ENCODE measurements at regions not wholly inside any gene's neighbourhood (a gene's known extent, or its start where the extent isn't known, plus 50 kb on each side); places are given as distances from the start of the nearest gene placed in this dataset.

DNA sequence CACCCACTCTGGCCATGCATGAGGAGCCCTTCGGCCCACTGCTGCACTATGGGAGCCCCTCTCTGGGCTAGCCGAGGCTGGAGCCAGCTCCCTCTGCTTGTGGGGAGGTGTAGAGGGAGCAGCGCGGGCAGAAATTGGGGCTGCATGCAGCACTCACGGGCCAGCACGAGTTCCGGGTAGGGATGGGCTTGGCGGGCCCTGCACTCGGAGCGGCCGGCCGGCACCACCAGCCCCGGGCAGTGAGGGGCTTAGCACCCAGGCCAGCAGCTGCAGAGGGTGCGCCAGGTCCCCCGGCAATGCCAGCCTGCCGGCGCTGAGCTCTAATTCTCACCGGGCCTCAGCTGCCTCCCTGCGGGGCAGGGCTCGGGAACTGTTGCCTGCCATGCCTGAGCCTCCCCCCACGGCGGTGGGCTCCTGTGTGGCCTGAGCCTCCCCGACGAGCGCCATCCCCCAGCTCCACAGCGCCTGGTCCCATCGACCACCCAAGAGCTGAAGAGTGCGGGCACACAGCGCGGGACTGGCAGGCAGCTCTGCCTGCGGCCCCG, 209.0 kb downstream of the LTN1 start:
- DNase-seq = no peak

DNA sequence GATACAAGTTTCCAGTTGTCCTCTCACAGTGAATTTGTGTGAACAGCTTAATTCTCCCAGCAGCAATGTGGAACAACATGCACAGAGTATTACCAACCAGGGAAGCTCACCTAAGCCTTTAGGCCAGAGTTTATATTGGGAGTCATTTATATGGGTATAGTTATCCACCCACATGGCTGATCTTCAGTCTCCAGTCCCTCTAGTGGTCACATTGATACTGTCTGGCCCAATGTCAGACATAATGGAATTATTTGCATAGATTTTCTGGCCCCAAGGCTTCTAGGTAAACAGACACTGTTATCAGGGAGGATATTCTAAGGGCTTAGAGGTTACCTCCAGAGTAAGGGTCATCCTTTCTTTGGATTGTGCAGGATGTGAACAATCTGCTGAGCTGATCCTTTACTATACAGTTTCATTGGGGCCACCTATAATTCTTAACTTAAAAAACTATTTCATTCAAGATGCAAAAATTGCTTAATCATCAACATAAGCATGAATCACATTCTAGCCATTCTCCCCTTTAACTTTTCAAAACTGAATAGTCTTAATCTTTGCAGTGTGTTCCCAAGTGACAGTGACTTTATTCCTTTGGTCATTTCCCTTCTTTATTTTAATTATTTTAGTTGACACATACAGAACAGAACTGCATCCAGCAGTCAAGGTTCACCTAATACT, 210.9 kb downstream of the LTN1 start:
- DNase-seq = peak; percentile 30

DNA sequence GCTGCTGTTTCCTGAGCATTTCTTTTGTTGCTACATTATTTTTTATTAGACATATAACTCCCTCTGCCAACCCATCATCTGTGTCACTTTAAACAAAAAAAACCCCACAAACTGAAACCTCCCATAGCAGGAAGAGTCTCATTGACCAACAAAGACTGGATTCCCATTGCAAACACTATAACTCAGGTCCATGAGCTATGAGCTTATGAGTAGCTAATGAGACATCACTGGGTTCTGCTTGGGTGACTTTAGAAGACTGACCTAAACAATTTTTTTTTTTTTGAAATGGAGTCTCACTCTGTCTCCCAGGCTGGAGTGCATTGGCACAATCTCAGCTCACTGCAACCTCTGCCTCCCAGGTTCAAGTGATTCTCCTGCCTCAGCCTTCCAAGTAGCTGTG, 212.8 kb downstream of the LTN1 start:
- DNase-seq = no peak

DNA sequence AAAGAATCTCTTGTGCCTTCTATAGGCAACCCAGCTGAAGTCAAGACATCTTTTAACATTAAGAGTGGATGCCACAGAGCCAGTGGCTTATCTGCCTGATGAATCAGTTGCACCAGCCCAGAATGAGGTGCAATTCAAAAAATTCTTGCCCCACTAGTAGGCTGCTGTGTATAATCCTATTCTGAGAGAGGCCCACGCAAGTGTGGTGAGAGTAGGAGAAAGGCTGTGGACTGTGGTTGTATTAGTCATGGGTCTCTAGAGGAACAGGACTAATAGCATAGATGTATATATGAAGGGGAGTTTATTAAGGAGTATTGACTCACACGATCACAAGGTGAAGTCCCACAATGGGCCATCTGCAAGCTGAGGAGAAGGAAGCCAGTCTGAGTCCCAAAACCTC, 216.4 kb downstream of the LTN1 start:
- no peak for DNase-seq

DNA sequence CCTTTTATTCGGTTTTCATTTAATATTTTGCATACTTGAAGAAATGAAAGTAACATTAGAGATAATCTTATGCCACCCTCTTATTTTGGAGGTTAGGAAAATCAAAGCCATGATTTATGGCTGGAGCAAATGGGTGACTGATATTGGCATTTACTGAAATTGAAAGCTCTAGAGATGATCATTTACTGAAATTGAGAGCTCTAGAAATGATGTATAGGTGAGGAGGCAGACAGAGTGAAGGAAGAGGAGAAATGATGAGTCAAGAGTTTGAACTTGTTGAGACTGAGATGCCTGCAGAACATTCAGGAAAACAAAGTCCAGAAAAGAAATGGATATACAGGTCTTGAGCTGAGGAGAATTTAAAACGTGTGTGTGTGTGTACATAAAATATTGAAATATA, 217.6 kb downstream of the LTN1 start:
- no peak for DNase-seq

DNA sequence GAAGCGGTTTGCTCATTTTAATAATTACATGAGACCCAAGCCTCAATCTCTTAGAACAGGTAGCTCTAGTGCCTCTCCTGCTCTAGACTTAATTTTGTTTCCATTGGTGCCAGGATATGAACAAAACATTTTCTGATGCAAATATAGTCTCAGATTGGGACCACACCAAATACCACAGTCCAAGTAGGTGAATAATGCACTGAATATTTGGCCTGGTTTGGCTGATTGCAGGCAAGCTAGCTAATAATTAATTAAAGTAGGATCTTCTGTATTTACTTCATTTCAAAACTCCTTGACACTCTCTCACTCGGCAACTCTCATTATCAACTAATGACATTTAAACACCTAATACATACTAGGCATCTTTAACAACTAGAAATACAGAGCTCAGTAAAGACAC, 219.6 kb downstream of the LTN1 start:
- no peak for DNase-seq

DNA sequence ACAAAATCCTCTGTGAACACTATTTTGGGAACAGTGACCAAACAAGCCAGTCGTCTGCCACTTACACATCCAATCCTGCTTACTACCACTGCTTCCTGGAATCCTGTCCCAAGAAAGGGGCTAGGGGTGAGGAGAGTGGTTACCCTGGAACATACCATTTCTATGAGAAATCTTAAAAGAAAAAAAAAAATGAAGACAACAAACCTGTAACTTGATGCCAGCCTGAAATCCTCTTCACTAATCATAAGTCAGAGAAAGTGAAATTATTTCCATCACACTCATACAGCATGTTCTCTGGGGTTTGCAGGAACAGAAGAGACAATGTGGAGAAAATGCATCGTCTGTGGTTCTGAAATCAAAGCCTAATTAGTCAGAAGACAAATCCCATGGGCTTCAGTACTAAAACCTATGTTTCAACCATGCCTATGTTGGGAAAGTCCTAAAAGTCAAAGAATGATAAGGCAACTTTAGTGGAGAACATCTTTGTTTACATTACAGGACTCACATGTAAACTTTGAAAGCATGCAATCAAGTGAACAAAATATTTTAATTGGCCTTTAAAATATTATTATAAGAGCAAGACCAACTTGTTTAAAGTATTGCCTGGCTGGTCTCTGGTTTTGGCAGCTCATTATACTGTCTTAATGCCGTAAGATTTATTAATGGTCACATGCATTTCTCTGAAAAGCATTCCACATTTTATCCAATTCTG, 220.7 kb downstream of the LTN1 start:
- no peak for DNase-seq

DNA sequence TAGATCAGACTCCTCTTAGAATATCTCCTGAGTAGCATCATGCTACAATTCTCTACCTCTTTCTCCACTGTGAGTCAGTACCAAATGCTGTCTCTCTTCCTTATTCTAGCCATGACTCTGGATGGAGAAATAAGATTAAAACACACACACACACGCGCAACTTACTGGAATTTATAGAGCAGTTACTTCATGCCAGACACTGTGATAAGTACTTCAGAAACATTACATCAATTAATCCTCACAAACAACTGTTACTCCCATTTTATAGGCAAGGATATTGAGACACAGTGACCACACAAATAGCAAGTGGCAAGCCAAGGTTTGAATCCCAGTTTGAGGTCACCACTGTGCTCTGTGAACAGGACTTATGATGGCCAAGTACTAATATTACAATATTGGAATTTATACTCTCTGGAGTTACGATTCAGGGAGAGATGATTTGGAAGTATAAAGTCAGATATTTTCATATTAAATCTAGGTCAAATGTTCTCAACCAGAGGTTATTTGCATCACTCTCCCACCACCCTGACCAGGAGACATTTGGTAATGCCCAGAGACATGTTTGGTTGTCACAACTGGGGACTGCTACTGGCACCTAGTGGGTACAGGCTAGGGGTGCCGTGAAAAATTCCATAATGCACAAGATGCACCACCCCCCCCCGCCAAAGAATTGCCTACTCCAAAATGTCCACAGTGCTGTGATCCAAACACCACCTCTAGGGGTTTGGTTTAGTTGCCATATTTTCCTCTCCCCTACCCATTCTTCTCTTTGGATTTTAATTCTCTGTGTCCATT, 221.6 kb downstream of the LTN1 start:
- no peak for DNase-seq

DNA sequence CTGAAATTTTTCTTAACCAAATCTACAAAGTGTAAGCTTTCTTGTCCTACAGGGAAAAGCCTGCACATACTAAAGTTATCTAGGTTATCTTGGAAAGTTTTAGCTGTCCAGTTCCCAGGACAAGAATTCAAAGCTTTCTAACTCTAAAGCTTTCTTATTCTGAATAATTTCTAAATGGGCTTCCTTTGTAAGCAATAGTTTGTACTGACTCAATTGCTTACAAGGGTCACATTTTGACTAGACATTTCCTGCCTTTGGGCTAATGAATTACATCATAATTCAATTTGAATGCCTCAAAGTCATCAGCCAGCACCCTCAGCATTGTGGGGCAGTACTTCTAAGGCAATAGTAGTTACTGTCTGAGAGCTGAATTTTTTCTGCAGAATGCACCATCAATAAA, 223.0 kb downstream of the LTN1 start:
- DNase-seq = no peak

DNA sequence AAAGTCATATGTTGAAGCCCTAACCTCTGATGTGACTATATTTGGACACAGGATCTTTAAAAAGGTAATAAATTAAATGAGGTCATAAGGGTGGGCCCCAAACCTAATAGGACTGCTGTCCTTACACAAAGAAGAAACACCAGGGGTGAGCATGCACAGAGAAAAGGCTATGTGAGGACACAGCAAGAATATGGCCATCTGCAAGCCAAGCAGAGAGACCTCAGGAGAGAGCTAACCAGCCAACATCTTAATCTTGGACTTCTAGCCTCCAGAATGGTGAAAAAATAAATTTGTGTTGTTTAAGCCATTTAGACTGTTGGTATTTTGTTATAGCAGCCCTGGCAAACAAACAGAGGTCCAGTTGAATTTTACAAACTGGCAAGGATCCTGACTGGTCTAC, 223.9 kb downstream of the LTN1 start:
- DNase-seq = no peak

DNA sequence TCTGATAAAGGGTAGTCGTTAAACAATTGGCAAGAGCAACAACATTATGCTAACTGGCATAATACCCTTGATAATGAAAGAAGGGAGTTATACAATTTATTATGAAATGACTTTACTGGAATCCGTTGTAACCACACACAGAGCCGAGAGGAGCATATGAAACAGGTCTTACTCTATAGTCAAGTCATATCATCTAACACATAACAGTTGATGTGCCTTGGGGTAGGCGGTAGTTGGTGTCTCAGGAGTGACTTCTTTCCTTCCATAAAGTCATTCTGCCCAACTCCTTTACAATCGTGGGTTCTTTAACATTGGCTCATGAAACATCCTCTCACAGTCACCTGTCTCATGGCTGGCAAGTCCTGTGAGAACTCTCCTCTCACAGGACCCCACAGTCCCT, 225.2 kb downstream of the LTN1 start:
- DNase-seq = no peak

DNA sequence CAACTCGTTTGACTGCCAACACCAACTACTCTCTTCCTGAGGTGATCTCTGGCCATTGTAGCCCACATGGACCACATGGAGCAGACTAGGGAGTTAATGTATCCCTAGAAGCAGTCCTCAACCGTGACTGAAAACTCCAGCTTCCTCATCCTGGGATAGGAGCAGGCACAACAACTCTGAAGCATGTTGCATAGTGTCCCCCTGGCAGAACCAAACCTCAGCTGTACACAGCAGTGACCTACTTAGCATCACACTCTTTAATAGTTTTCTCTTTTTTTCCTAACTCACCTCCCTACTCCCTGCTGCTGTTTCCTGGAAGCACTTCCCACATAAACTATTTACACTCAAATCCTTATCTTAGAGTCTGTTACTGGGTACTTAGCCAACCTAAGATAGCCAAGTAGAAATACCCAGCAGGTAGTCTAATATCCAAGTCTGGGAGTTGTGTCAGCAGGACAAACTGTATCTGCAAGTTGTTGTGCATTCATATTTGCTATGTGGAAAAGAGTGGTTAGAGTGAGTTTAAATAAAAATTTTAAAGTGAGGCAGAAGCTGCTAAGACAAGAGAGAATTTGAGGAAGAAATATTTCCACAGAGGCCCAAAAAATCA, 228.8 kb downstream of the LTN1 start:
- DNase-seq = no peak

DNA sequence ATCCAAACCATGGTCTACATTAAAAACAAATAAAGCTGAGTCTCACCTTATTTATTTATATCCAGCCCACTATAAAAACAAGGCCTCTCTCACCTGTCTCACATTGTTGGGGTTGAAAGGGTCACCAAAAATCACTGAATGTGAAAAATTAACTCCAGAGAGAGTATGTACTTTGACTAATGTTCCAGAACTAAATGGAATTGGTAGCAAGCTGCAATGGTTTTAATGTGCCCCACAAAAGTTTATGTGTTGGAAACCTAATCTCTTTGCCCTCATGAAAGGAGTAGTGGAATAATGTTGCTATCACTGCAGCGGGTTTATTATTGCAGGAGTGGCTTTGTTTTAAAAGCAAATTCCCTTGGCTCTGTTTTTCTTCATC, 230.3 kb downstream of the LTN1 start:
- DNase-seq = no peak

DNA sequence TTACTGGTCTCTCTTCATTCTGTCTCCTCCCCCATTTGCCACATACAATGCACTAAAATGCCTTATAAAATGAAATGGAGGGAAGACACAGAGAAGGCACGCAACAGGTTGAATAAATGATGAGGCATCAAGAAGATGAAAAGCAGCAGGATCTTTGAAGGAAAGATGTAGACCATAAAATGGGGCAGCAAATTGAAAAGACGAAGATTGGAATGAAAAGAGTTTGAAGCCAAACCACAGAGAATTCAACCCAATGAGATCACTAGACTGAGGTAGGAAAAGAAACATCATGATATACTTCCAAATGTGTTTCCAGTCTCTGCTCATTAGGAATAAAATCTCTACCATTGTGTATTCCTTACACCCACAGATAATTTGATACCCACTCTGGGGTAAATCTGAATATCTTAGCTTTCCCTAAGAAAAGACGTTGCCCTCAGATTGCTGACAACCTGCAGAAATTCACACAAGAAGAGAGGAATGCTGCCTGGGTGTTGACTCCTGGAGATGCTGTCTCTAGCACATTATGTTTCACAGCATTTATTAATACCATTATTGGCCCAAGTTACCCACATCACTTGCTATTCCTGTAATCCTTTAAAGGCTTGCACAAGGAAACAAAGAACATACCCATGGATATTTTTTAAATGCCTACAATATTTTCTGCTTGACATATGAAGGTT, 230.9 kb downstream of the LTN1 start:
- DNase-seq = no peak

DNA sequence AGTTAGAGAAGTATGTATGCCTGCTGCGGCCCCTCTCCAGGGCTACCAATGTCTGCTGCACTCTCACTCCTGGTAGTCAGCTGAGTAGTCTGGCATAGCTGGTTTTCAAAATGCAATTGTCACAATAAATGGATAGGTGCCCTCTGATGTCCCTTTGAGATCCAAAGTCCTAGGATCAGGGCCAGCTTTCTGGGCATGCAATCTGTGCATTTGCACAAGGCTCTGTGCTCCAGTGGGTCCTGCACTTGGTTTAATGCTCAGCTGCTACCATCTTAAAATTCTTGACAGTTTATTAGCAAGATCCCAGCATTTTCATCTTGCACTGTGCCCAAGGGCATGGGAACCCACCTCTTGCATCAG, 233.8 kb downstream of the LTN1 start:
- no peak for DNase-seq

DNA sequence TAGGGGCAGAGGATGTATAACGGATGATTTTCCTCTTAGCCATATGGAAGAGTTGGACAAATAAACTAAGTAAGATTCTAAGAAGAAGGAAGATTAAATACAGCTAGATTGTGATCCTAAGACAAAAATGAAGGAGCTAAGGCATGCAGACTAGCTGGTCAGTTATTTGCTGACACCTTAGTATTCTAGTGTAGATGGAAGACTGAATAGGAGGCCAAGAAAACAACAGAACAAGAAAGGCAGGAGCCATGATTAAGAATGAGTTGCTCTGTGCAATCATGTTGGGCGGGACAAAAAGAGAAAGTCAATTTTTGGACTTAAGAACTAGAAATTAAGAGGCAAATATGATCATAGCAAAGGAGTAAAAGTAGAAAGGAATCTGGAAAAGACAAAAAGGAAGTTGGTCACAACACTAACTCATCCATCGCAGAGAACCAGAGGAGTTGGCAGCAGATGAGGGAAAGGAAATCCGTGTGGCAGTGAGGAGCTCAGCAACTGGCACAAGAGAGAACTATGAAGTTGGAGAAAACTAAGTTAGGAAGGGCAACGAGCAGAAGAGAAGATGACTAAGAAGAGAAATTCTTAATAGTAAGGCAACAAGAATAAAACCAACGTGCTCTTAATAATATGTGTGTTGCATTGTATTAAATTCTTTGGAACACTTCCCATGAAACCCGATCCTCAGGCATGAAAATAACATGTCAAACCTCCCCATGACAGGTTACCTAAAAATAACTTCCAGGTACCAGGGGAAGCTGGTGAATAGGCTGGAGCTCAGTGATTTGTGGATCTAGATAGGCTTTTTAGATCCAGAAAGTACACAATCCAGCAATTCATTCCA, 234.4 kb downstream of the LTN1 start:
- no peak for DNase-seq

DNA sequence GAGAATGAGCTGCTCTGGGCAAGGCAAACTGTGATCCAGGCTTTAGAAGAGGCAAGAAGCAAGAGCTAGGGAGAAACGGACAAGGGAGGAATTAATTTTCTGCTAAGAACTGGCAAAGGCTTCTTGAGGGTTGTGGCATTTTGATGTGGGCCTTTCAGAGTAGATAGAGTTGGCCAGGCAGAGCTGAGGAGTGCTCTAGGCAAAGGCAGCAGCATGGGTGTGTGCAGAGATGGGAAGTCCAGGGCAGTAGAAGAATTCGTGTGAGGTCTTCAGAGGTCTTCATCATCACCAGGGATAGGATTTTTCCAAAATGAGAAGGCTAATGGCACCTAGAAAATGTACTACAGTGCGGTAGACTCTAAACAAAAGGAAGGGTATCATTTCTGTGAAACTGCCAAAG, 237.8 kb downstream of the LTN1 start:
- no peak for DNase-seq

DNA sequence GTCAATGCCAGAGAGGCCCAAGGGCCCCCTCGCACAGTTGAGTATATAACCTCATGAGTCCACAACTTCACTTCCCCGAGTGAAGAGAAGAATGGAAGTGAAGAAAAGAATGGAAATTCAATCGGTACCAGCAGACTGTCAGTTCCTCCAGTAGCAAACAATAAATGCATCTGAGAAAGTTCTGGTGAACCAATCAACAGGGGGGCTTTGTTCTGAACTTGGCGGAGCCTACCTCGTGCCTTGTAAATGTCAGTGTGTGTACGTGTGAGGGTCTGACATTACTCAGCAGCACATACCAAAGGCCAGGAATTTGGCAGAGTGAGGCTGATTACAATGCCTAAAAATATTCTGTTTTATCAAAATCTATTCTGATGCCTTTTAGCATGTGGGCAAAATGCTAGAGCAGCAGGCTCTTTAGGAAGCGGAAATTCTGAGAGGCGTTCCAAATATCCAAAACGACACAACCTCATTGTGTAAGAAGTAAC, 238.5 kb downstream of the LTN1 start:
- no peak for DNase-seq

DNA sequence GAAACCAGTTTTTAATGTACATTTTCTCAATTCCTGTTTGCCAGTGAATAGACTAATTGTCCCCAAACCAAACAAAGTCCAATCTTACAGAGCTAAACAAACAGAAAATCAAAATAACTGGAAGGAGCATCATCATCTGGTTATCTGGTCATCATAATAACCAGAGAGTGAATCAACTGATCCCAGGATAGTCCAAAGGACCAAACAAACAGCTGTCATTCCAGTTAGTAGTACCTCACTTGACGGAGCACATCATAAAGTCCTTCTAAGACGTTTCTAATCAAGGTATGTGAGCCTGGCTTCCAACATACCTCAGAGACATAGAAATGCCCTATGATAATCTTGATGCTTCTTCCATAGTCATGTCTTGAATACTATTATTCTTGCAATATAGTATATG, 240.5 kb downstream of the LTN1 start:
- no peak for DNase-seq

DNA sequence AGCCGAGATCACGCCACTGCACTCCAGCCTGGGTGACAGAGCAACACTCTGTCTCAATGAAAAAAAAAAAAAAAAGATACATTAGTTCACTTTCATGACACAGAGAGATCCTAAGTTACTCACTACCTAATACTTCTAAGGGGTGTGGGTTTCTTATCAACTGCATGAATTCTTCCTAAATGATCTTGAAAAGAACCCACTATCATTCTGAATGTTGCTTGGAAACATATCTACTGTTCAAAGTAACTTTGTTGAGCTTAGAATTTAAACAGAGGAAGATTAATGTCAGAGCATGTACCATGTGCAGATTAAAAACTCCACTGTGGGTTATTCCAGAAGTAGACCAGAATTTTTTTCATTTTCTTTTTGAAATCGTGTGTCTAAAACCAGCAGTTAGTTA, 241.5 kb downstream of the LTN1 start:
- no peak for DNase-seq

DNA sequence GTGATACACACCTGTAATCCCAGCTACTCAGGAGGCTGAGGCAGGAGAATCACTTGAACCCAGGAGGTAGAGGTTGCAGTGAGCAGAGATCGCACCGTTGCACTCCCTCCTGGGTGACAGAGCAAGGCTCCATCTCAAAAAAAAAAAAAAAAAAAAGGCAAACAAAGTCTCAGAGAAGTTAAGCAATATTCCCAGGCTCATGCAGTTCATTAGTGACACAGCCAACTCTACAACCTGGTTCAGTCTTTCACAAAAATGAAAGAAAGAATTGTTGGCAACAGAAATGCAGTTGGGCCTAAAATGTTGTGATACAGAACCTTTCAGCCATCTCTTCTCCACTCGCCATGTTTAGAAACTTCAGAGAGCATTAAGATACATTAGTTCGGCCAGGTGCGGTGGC, 242.1 kb downstream of the LTN1 start:
- DNase-seq = no peak

DNA sequence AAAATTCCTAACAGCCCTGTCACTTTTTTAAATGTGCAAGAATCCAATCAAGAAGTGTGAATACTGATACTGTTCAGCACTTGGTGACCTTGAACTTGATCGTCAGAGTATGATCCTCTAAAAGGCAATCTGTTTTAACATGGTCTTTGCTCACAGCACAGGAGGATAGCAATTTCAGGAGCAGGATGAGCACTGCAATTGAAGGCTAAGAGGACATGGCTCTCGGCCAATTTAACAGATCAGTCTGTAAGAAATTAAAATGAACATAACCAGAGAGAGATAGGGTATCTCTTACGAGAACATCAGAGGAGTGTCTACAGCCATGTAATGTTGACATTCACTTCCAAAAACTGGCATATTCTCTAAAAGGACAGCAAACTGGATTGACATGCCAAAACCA, 243.1 kb downstream of the LTN1 start:
- no peak for DNase-seq

All from RPMI8226 (cell line).